ENCODE measurements at regions not wholly inside any gene's neighbourhood (a gene's known extent, or its start where the extent isn't known, plus 50 kb on each side); places are given as distances from the start of the nearest gene placed in this dataset.

DNA sequence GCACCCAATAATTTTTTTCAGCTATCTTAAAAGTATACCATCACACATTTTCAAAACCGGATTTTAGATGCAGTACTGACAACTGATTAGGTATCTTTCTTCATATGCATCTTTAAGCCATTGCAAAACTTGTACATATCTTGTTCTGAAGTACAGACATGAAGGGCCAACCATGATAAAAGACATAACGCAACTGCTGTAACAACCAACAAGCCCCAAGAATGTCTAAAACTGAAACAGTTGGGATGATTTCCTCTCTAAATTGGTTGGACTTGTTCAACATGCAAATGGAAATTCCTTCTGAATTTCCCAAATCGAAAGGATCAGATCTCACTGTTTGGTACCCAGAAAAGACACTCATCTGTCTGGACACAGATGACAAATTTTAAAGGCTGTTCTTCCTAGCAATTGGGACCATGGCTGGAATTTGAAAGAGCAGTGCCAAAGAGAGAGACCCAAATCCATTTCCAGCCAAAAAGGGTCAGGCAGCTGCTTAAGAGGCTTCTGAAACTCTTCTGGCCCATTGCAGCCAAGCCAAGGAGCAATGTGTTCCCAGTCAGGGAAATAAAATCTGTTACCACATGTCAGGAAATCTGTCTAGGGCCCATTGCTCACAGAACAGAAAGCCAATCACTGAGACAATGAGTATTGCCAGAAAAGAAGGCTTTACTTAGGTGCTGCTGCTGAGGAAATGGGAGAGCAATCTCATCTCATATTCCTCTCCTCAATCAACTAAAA lies 1122.4 kb upstream of the USP15 start:
- Histone ChIP-seq H3K79me2 (ENCODE audit: insufficient read depth) (no peaks in the 10 kb centered on the region), H3K9ac (no peak overlapping the region), H3K4me2 (ENCODE audit: unreplicated experiment) (no peak overlapping the region), H3K4me1 (ENCODE audit: insufficient read depth) (no peaks in the 10 kb centered on the region), H3K4me3 (no peak overlapping the region), H3K9me2 (ENCODE audit: insufficient read depth) (no peaks in the 10 kb centered on the region), H4K20me1 (ENCODE audit: insufficient read depth) (no peaks in the 10 kb centered on the region), H3K36me3 (ENCODE audit: low read depth) (no peaks in the 10 kb centered on the region), H2AFZ (no peak overlapping the region), H3K27me3 (replicated peaks; ENCODE audit: insufficient read depth) (no peaks in the 10 kb centered on the region), H3K27ac (no peak overlapping the region), H3K9me3 (ENCODE audit: low read depth) (no peaks in the 10 kb centered on the region), H3F3A (ENCODE audit: insufficient read depth) (no peaks in the 10 kb centered on the region)
- in situ Hi-C loops (cut with MboI), result no loop called here
- DNase-seq, result no peak
- TF ChIP-seq EZH2 (IDR thresholded peaks at IDR 0.05; ENCODE audit: insufficient read depth, poor library complexity, severe bottlenecking), result no peak
- TF ChIP-seq EZH2phosphoT487 (IDR thresholded peaks at IDR 0.05; ENCODE audit: insufficient read depth, low read depth), result no peak
- 8% methylated on average over 3 of the region's 3 CpGs for WGBS, 2 experiments (ENCODE audit: low coverage in 1 of 2, low lambda C conversion rate in 2 of 2, missing lambda C conversion rate in 2 of 2)

GRCh38 chr12:61138415-61138759 lies 1121.8 kb upstream of the USP15 start:
- no peak overlapping the region for H3K4me2 ChIP-seq (ENCODE audit: unreplicated experiment)
- no peaks in the 10 kb centered on the region for H4K20me1 ChIP-seq (ENCODE audit: insufficient read depth)
- no peaks in the 10 kb centered on the region for H3K9me3 ChIP-seq (ENCODE audit: low read depth)
- no peak for DNase-seq
- H2AFZ ChIP-seq, result no peak overlapping the region
- TF ChIP-seq EZH2phosphoT487 (IDR thresholded peaks at IDR 0.05; ENCODE audit: insufficient read depth, low read depth) (no peak), EZH2 (IDR thresholded peaks at IDR 0.05; ENCODE audit: insufficient read depth, poor library complexity, severe bottlenecking) (no peak)
- H3K4me3 ChIP-seq, result no peak overlapping the region
- H3K79me2 ChIP-seq (ENCODE audit: insufficient read depth), result no peaks in the 10 kb centered on the region
- H3K9me2 ChIP-seq (ENCODE audit: insufficient read depth), result no peaks in the 10 kb centered on the region
- H3K9ac ChIP-seq, result no peak overlapping the region
- no peaks in the 10 kb centered on the region for H3K36me3 ChIP-seq (ENCODE audit: low read depth)
- in situ Hi-C loops (cut with MboI), result no loop called here
- no peaks in the 10 kb centered on the region for H3F3A ChIP-seq (ENCODE audit: insufficient read depth)
- no peaks in the 10 kb centered on the region for H3K27me3 ChIP-seq (replicated peaks; ENCODE audit: insufficient read depth)
- H3K27ac ChIP-seq, result no peak overlapping the region
- H3K4me1 ChIP-seq (ENCODE audit: insufficient read depth), result no peaks in the 10 kb centered on the region

DNA sequence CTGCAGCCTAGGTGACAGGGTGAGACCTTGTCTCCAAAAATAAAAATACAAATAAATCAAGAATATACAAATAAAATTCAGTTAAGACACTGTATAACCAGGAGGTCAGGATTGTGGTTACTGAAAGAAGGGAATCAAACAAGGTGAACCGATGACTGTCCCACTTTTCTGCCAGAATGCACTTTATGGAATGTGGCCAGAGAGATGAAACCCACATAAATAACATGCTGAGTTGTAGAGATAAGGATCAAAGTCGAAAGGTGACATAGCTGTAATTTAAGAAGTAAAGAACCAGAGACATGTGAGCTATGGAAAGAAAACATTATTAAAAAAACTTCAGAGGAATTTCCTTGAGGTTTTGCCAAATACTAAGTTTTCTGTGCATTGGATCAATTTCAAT lies 1098.2 kb upstream of the USP15 start:
- H3K4me2 ChIP-seq (ENCODE audit: unreplicated experiment), result no peak overlapping the region
- H3K9me3 ChIP-seq (ENCODE audit: low read depth), result peaks cover 3% of the 10 kb centered on the region
- H3K27ac ChIP-seq, result no peak overlapping the region
- 4 to 5% methylated on average over 2 of the region's 2 CpGs for WGBS, 2 experiments (ENCODE audit: low coverage in 1 of 2, low lambda C conversion rate in 2 of 2, missing lambda C conversion rate in 2 of 2)
- no peaks in the 10 kb centered on the region for H3F3A ChIP-seq (ENCODE audit: insufficient read depth)
- in situ Hi-C loops (cut with MboI), result no loop called here
- H3K27me3 ChIP-seq (replicated peaks; ENCODE audit: insufficient read depth), result no peaks in the 10 kb centered on the region
- no peaks in the 10 kb centered on the region for H3K4me1 ChIP-seq (ENCODE audit: insufficient read depth)
- no peaks in the 10 kb centered on the region for H3K79me2 ChIP-seq (ENCODE audit: insufficient read depth)
- no peak for TF ChIP-seq EZH2 (IDR thresholded peaks at IDR 0.05; ENCODE audit: insufficient read depth, poor library complexity, severe bottlenecking)
- TF ChIP-seq EZH2phosphoT487 (IDR thresholded peaks at IDR 0.05; ENCODE audit: insufficient read depth, low read depth), result no peak
- no peak overlapping the region for H3K9ac ChIP-seq
- H3K9me2 ChIP-seq (ENCODE audit: insufficient read depth), result no peaks in the 10 kb centered on the region
- no peak for DNase-seq
- H4K20me1 ChIP-seq (ENCODE audit: insufficient read depth), result no peaks in the 10 kb centered on the region
- H2AFZ ChIP-seq, result no peak overlapping the region
- H3K36me3 ChIP-seq (ENCODE audit: low read depth), result no peaks in the 10 kb centered on the region
- no peak overlapping the region for H3K4me3 ChIP-seq

DNA sequence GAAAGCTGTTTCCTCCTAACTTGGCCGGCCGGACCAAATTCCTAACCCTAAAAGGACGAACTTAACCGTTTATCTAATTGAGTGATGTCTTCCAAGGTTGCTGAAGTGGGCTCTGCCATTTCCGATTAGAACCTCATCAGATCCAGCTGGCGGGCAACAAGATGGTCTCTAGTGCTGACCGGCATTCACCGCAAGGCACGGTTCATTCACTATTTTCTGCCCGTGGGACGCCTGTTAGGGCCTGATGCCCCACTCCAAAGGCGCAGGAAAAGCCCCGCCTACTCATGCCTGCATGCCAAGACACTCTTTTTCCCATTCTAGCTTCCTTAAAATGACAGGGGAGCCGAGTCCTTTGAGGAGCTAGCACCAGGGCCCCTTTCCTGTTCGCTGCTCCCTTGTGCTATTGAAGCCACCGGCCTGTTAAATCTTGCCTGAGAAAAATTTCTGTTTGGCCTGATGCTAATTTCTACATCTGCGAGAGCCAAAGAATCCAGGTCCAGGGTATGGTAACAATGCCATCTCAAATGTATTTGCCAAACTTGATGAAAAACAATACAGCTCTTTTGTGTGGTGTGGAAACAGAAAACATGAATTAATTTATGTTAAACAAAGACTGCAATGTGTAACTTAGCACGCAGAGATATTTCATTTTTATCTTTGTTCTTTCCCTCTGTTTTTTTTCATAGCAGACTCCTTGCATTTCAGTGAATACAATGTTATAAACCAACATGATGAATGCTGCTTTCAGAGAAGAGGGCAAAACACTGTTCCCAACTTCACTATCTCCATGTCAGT lies 1071.2 kb upstream of the USP15 start:
- Histone ChIP-seq H2AFZ (no peak overlapping the region), H3K9ac (no peak overlapping the region), H3K79me2 (ENCODE audit: insufficient read depth) (no peaks in the 10 kb centered on the region), H3K27ac (no peak overlapping the region), H3K9me2 (ENCODE audit: insufficient read depth) (no peaks in the 10 kb centered on the region), H3K9me3 (ENCODE audit: low read depth) (peaks cover 4% of the 10 kb centered on the region), H3F3A (ENCODE audit: insufficient read depth) (no peaks in the 10 kb centered on the region), H4K20me1 (ENCODE audit: insufficient read depth) (no peaks in the 10 kb centered on the region), H3K4me1 (ENCODE audit: insufficient read depth) (no peaks in the 10 kb centered on the region), H3K27me3 (replicated peaks; ENCODE audit: insufficient read depth) (no peaks in the 10 kb centered on the region), H3K4me3 (no peak overlapping the region), H3K4me2 (ENCODE audit: unreplicated experiment) (no peak overlapping the region), H3K36me3 (ENCODE audit: low read depth) (no peaks in the 10 kb centered on the region)
- in situ Hi-C loops (cut with MboI), result no loop called here
- 52 to 60% methylated on average over 18 of the region's 18 CpGs for WGBS, 2 experiments (ENCODE audit: low coverage in 1 of 2, low lambda C conversion rate in 2 of 2, missing lambda C conversion rate in 2 of 2)
- TF ChIP-seq EZH2phosphoT487 (IDR thresholded peaks at IDR 0.05; ENCODE audit: insufficient read depth, low read depth), result no peak
- no peak for TF ChIP-seq EZH2 (IDR thresholded peaks at IDR 0.05; ENCODE audit: insufficient read depth, poor library complexity, severe bottlenecking)
- no peak for DNase-seq
